Uterus (tissue), 3 donors: ENCODE measurements at regions not wholly inside any gene's neighbourhood (a gene's known extent, or its start where the extent isn't known, plus 50 kb on each side); places are given as distances from the start of the nearest gene placed in this dataset.
A peak's percentile ranks its signal among the peaks of the same experiment; 100 is the strongest.
"Not testable (repeated sequence)": the region's sequence is repeated elsewhere in the genome, so short reads cannot be mapped to it uniquely, and the experiment has no call there.

Experiments
- DNase-seq, 2 donors: peaks; one replicate each; pipeline ENCODE4 v3.0.0-alpha.2; 2019 to 2020
- H3K27ac ChIP-seq, 2 donors: fragments of 200-600 bp; sonication (generic); 1 replicate in 1 of 2; 2 replicates in 1 of 2; pipeline ENCODE4 v1.5.1; 2016 to 2018
- H3K27me3 ChIP-seq, 2 donors: fragments of 200-600 bp; sonication (generic); one replicate each; pipeline ENCODE4 v1.5.1; 2018 to 2019; ENCODE audit warnings: control low read depth in 1 of 2
- H3K36me3 ChIP-seq, 2 donors: fragments of 200-600 bp; sonication (generic); one replicate each; pipeline ENCODE4 v1.5.1; 2019; ENCODE audit warnings: control low read depth in 1 of 2
- H3K4me1 ChIP-seq, 2 donors: fragments of 200-600 bp; sonication (generic); one replicate each; pipeline ENCODE4 v1.5.1; 2018 to 2019; ENCODE audit warnings: control low read depth in 1 of 2
- H3K4me3 ChIP-seq, 2 donors: fragments of 200-600 bp; sonication (generic); 1 replicate in 1 of 2; 2 replicates in 1 of 2; pipeline ENCODE4 v1.5.1; 2018 to 2019; ENCODE audit warnings: mild to moderate bottlenecking in 1 of 2
- H3K9me3 ChIP-seq, 2 donors: fragments of 200-600 bp; sonication (generic); one replicate each; pipeline ENCODE4 v1.5.1; 2019; ENCODE audit warnings: control low read depth in 1 of 2
- POLR2A ChIP-seq, 2 donors: fragments of 450-650 bp; IDR thresholded peaks; one replicate each; pipeline ENCODE4 v1.6.1; 2016; ENCODE audit warnings: antibody characterized with exemption in 2 of 2, mild to moderate bottlenecking in 1 of 2, moderate library complexity in 1 of 2
- intact Hi-C: fragments of 100-400 bp; cut with DNase I; formaldehyde crosslinking; loops from one replicate; pipeline ENCODE4 v1.15.1; 2023; ENCODE audit warnings: low total_unique reads
- TF ChIP-seq, protein P1 (sequence below), 4 experiments: fragments of 200-600 bp in 2 of 4; fragments of 450-650 bp in 2 of 4; sonication (generic) in 2 of 4; IDR thresholded peaks; one replicate each; pipeline ENCODE4 v1.5.1; 2016 to 2019; ENCODE audit warnings: antibody characterized with exemption in 4 of 4, mild to moderate bottlenecking in 2 of 4, moderate library complexity in 1 of 4
- donor health status: DM: yes; HTN: yes; CAD: no.

DNA sequence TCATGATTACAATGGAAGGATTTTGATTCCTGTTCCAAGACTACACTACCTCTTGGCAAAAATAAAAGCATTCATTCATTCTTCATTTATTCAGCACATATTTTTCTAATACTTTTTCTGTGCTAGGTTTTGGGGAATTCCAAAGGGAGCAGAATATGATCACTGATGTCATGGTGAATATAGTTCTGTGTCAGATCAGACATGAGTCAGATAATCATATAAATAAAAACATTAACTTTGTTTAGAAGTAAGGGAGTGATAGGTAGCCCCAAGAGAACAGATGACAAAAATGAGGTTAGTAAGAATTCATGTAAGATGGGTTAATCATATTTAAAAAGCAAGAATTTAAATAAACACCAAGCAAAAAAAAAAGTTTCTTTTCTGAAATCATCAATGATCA, 94.1 kb upstream of the RANBP6 start:
- H3K4me1 ChIP-seq: no peaks in the 10 kb centered on the region
- no peak for TF ChIP-seq POLR2A (IDR thresholded peaks at IDR 0.05)
- TF ChIP-seq, protein P1, sequence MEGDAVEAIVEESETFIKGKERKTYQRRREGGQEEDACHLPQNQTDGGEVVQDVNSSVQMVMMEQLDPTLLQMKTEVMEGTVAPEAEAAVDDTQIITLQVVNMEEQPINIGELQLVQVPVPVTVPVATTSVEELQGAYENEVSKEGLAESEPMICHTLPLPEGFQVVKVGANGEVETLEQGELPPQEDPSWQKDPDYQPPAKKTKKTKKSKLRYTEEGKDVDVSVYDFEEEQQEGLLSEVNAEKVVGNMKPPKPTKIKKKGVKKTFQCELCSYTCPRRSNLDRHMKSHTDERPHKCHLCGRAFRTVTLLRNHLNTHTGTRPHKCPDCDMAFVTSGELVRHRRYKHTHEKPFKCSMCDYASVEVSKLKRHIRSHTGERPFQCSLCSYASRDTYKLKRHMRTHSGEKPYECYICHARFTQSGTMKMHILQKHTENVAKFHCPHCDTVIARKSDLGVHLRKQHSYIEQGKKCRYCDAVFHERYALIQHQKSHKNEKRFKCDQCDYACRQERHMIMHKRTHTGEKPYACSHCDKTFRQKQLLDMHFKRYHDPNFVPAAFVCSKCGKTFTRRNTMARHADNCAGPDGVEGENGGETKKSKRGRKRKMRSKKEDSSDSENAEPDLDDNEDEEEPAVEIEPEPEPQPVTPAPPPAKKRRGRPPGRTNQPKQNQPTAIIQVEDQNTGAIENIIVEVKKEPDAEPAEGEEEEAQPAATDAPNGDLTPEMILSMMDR (IDR thresholded peaks at IDR 0.05): no peak
- no peak overlapping the region for H3K4me3 ChIP-seq
- intact Hi-C loops: no loop called here
- DNase-seq: no peak
- H3K36me3 ChIP-seq: no peaks in the 10 kb centered on the region
- H3K27me3 ChIP-seq: no peaks in the 10 kb centered on the region
- H3K27ac ChIP-seq: no peak overlapping the region
- H3K9me3 ChIP-seq: no peaks in the 10 kb centered on the region

DNA sequence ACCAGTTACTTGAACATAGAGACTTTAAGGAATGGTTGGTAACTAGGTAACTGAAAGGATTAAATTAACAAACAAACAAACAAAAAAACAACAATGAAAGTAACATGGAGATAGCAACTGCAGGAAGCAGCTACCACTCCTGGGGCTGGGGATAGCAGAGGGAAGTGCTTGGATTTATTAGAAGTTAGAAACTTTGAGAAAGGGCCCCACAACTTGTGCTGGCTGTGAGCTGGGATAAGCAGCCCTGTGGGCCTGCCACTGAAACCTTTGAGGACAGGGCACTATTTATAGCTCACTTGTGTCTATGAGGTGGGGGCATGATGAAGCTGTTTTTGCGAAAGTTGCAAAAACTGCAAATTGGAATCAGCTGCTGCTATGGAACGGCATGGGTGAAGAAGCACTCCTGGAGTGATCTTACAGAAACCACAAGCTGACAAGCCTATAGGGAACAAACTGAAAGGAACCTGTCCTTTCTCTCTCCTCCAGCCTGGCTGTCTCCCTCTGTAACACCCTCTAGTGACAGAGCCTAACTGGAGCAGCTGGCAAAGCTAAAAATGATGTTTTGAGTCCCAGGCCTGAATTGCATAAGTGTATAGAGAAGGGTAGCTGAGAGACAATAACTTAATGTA, 91.4 kb upstream of the RANBP6 start:
- no peak for DNase-seq
- H3K4me1 ChIP-seq: no peaks in the 10 kb centered on the region
- no peaks in the 10 kb centered on the region for H3K36me3 ChIP-seq
- peak overlapping the region in 1 of 2 donors; percentile 17 for H3K27ac ChIP-seq
- no peak overlapping the region for H3K4me3 ChIP-seq
- intact Hi-C loops: no loop called here
- no peak for TF ChIP-seq POLR2A (IDR thresholded peaks at IDR 0.05)
- TF ChIP-seq, protein P1 (IDR thresholded peaks at IDR 0.05): peak in 1 of 4 experiments; percentile 9
- no peaks in the 10 kb centered on the region for H3K9me3 ChIP-seq
- no peaks in the 10 kb centered on the region for H3K27me3 ChIP-seq

DNA sequence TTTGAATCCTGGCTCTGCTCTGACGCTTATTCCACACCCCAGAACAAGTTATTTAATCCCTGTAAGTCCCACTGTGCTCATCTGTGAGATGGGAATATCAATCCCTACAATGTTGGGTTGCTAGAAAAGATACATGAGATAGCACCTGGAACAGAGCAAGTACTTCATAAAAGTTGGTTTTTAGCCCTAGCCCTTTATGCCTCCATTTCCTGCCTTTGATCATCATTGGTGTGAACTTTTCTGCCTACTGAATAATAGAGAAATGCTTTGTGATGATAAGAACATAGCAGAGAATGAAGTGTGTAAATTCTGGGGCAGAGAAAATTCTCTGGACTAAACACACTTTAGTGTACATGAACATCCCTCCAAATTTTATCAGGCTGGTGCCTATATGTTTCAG, 90.3 kb upstream of the RANBP6 start:
- DNase-seq: no peak
- Histone ChIP-seq H3K36me3 (no peaks in the 10 kb centered on the region), H3K9me3 (no peaks in the 10 kb centered on the region), H3K4me1 (no peaks in the 10 kb centered on the region), H3K4me3 (no peak overlapping the region), H3K27me3 (no peaks in the 10 kb centered on the region), H3K27ac (no peak overlapping the region)
- intact Hi-C loops: no loop called here
- TF ChIP-seq, protein P1 (IDR thresholded peaks at IDR 0.05): no peak
- no peak for TF ChIP-seq POLR2A (IDR thresholded peaks at IDR 0.05)

DNA sequence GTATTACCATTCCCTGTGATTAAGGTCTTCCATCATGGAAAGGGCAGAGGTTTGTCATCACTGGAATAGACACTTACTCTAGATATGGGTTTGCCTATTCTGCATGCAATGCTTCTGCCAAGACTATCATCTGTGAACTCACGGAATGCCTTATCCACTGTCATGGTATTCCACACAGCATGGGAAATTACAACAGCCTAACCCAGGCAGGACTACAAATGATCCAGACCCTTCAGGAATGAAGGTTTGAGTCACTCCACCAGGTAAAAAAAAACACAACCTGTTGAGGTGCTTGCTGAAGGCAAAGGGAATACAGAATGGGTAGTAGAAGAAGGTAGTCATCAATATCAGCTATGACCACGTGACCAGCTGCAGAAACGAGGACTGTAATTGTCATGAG, 89.0 kb upstream of the RANBP6 start:
- intact Hi-C loops, H3K9me3 ChIP-seq, H3K27me3 ChIP-seq, H3K27ac ChIP-seq, H3K36me3 ChIP-seq, DNase-seq, H3K4me1 ChIP-seq, H3K4me3 ChIP-seq: not testable (repeated sequence)

DNA sequence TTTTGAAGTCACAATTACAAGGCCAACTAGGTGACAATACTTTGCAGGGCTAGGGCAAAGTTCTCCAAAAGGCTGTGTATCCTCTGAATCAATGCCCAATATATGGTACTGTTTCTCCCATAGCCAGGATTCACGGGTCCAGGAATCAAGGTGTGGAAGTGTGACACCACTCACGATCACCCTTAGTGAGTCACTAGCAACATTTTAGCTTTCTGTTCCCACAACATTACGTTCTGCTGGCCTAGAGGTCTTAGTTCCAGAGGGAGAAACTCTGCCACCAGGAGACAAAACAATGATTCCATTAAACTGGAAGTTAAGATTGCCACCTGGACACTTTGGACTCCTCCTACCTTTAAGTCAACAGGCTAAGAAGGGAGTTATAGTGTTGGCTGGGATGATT, 88.5 kb upstream of the RANBP6 start:
- intact Hi-C loops, H3K36me3 ChIP-seq, H3K27me3 ChIP-seq, DNase-seq, H3K9me3 ChIP-seq, H3K4me1 ChIP-seq, H3K27ac ChIP-seq, H3K4me3 ChIP-seq: not testable (repeated sequence)

DNA sequence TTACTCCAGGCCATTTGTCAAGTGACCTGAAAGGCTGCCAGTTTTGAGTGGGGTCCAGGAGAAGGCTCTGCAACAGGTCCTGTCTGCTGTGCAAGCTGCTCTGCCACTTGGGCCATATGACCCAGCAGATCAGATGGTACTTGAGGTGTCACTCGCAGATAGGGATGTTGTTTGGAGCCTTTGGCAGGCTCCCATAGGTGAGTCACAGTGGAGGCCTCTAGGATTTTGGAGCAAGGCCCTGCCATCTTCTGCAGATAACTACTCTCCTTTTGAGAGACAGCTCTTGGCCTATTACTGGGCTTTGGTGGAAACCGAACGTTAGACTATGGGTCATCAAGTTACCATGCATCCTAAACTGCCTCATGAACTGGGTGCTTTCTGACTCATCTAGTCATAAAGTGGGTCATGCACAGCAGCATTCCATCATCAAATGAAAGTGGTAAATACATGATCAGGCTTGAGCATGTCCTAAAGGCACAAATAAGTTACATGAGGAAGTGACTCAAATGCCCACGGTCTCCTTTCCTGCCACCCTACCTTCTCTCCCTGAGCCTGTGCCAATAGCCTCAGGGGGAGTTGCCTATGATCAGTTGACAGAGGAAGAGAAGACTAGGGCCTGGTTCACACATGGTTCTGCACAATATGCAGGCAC, 87.0 kb upstream of the RANBP6 start:
- intact Hi-C loops, DNase-seq: not testable (repeated sequence)

DNA sequence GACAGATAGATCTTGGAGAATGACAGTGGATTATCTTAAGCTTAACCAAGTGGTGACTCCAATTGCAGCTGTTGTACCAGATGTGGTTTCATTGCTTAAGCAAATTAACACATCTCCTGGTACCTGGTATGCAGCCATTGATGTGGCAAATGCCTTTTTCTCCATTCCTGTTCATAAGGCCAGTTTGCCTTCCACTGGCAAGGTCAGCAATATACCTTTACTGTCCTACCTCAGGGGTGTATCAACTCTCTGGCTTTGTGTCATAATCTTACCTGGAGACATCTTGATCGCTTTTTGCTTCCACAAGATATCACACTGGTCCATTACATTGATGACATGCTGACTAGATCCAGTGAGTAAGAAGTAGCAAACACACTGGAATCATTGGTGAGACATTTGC, 86.3 kb upstream of the RANBP6 start:
- H3K36me3 ChIP-seq, H3K4me3 ChIP-seq, DNase-seq, intact Hi-C loops, H3K27ac ChIP-seq, H3K9me3 ChIP-seq, H3K4me1 ChIP-seq, H3K27me3 ChIP-seq: not testable (repeated sequence)

More for the DNA sequence above, 87.0 kb upstream of the RANBP6 start:
- not testable (repeated sequence) for H3K9me3 ChIP-seq, H3K36me3 ChIP-seq, H3K4me3 ChIP-seq, H3K27me3 ChIP-seq, H3K27ac ChIP-seq, H3K4me1 ChIP-seq

DNA sequence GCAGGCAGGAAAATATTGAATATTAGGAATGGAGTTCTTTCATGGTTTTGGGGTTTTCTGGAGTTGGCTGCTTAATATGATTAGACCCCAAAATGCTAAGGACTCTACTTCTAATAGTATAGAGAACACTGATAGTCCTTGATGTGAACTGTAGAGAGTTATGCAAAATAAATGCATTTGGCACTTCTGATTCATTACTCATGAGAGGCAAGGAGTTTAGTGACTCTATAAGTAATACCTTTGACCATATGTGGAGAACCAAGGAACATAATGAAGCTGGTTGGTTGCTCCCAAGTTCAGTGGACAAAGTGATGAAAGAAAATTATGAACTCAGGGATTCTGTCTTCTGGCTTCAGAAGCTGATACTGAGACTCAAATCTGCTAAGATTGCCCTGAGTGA, 83.9 kb upstream of the RANBP6 start:
- intact Hi-C loops, H3K36me3 ChIP-seq, H3K4me1 ChIP-seq, H3K9me3 ChIP-seq, DNase-seq, H3K4me3 ChIP-seq, H3K27ac ChIP-seq, H3K27me3 ChIP-seq: not testable (repeated sequence)
